MM.1S (cell line): ENCODE measurements at regions not wholly inside any gene's neighbourhood (a gene's known extent, or its start where the extent isn't known, plus 50 kb on each side); places are given as distances from the start of the nearest gene placed in this dataset.
"Not testable (repeated sequence)": the region's sequence is repeated elsewhere in the genome, so short reads cannot be mapped to it uniquely, and the experiment has no call there.

ENCODE experiments used
- DNase-seq: peaks from one replicate; pipeline ENCODE4 v3.0.0-alpha.2; 2015
- H2AFZ ChIP-seq: fragments of 300-600 bp; sonication (generic); 2 replicates; pipeline ENCODE4 v1.6.0; 2016; ENCODE audit warnings: antibody characterized with exemption, low read length
- H3F3A ChIP-seq: fragments of 300-600 bp; sonication (generic); 2 replicates; pipeline ENCODE4 v1.6.1; 2016; ENCODE audit warnings: mild to moderate bottlenecking, antibody characterized with exemption, low read length, moderate library complexity, mixed read lengths; ENCODE audit not compliant: insufficient read depth
- H3K27ac ChIP-seq: fragments of 300-600 bp; sonication (generic); 2 replicates; pipeline ENCODE4 v1.5.1; 2016; ENCODE audit warnings: mild to moderate bottlenecking, low read length
- H3K27me3 ChIP-seq: fragments of 300-600 bp; sonication (generic); replicated peaks from 2 replicates; pipeline ENCODE4 v1.6.0; 2016; ENCODE audit warnings: low read length; ENCODE audit not compliant: insufficient read depth
- H3K36me3 ChIP-seq: fragments of 300-600 bp; sonication (generic); replicated peaks from 2 replicates; pipeline ENCODE4 v1.6.1; 2016; ENCODE audit warnings: mild to moderate bottlenecking, low read length, mixed read lengths; ENCODE audit not compliant: insufficient read depth
- H3K4me1 ChIP-seq: fragments of 300-600 bp; sonication (generic); 2 replicates; pipeline ENCODE4 v1.6.1; 2016; ENCODE audit warnings: low read length, mixed read lengths
- H3K4me2 ChIP-seq: fragments of 300-600 bp; sonication (generic); 2 replicates; pipeline ENCODE4 v1.6.0; 2016; ENCODE audit warnings: low read depth, low read length
- H3K4me3 ChIP-seq: fragments of 300-600 bp; sonication (generic); 2 replicates; pipeline ENCODE4 v1.5.1; 2016; ENCODE audit warnings: low read length, mixed read lengths
- H3K79me2 ChIP-seq: fragments of 300-600 bp; sonication (generic); 2 replicates; pipeline ENCODE4 v1.6.1; 2016; ENCODE audit warnings: mixed run types, low read length, mixed read lengths
- H3K9ac ChIP-seq: fragments of 300-600 bp; sonication (generic); 2 replicates; pipeline ENCODE4 v1.6.1; 2016; ENCODE audit warnings: low read length, mixed read lengths
- H3K9me2 ChIP-seq: fragments of 300-600 bp; sonication (generic); replicated peaks from 2 replicates; pipeline ENCODE4 v1.6.1; 2016; ENCODE audit warnings: mild to moderate bottlenecking, low read length, mixed read lengths; ENCODE audit not compliant: insufficient read depth
- H3K9me3 ChIP-seq: fragments of 300-600 bp; sonication (generic); replicated peaks from 2 replicates; pipeline ENCODE4 v1.6.1; 2016; ENCODE audit warnings: mild to moderate bottlenecking, low read length, mixed read lengths; ENCODE audit not compliant: insufficient read depth
- H4K20me1 ChIP-seq: fragments of 300-600 bp; sonication (generic); 2 replicates; pipeline ENCODE4 v1.6.1; 2016; ENCODE audit warnings: mild to moderate bottlenecking, low read length, moderate library complexity, mixed read lengths; ENCODE audit not compliant: insufficient read depth
- EZH2 ChIP-seq: fragments of 300-600 bp; sonication (generic); optimal IDR thresholded peaks from 2 replicates; pipeline ENCODE3; 2017; ENCODE audit warnings: low read depth, mild to moderate bottlenecking, antibody characterized with exemption, low read length, mixed read lengths
- EZH2phosphoT487 ChIP-seq: fragments of 300-600 bp; sonication (generic); IDR thresholded peaks from 2 replicates; pipeline ENCODE4 v1.6.1; 2018; ENCODE audit warnings: antibody characterized with exemption, low read length
- TF ChIP-seq, protein P1 (sequence below): fragments of 300-600 bp; sonication (generic); IDR thresholded peaks from 2 replicates; pipeline ENCODE4 v1.5.1; 2016; ENCODE audit warnings: antibody characterized with exemption, low read length, mixed read lengths

DNA sequence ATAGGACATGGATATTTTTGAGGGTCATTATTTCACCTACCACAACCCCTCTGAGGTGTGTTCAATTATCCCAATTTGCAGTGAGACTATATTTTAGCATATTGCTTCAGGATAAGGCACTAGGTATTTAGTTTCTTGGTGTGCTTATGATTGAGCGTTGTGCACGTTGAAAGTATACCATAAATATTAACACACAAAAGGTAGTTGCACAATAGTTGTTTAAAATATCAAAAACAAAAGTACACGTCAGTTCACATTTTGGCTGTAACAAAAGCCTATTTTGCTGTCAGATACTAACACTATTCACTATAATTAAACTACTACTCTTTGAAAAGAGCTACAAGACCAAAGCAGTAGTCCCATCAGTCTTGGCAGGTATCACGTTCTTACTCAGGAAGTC is 367.5 kb downstream of the DSC3 start:
- Histone ChIP-seq H3K4me3 (no peak overlapping the region), H3F3A (no peaks in the 10 kb centered on the region), H3K27ac (no peak overlapping the region), H4K20me1 (no peaks in the 10 kb centered on the region), H3K9me3 (no peaks in the 10 kb centered on the region), H3K27me3 (no peaks in the 10 kb centered on the region), H3K4me2 (no peak overlapping the region), H3K4me1 (no peaks in the 10 kb centered on the region), H3K36me3 (no peaks in the 10 kb centered on the region), H3K9ac (no peak overlapping the region), H3K79me2 (no peaks in the 10 kb centered on the region), H2AFZ (no peak overlapping the region), H3K9me2 (no peaks in the 10 kb centered on the region)
- TF ChIP-seq, protein P1, sequence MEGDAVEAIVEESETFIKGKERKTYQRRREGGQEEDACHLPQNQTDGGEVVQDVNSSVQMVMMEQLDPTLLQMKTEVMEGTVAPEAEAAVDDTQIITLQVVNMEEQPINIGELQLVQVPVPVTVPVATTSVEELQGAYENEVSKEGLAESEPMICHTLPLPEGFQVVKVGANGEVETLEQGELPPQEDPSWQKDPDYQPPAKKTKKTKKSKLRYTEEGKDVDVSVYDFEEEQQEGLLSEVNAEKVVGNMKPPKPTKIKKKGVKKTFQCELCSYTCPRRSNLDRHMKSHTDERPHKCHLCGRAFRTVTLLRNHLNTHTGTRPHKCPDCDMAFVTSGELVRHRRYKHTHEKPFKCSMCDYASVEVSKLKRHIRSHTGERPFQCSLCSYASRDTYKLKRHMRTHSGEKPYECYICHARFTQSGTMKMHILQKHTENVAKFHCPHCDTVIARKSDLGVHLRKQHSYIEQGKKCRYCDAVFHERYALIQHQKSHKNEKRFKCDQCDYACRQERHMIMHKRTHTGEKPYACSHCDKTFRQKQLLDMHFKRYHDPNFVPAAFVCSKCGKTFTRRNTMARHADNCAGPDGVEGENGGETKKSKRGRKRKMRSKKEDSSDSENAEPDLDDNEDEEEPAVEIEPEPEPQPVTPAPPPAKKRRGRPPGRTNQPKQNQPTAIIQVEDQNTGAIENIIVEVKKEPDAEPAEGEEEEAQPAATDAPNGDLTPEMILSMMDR = no peak
- TF ChIP-seq EZH2phosphoT487 (no peak), EZH2 (no peak)
- DNase-seq = no peak

DNA sequence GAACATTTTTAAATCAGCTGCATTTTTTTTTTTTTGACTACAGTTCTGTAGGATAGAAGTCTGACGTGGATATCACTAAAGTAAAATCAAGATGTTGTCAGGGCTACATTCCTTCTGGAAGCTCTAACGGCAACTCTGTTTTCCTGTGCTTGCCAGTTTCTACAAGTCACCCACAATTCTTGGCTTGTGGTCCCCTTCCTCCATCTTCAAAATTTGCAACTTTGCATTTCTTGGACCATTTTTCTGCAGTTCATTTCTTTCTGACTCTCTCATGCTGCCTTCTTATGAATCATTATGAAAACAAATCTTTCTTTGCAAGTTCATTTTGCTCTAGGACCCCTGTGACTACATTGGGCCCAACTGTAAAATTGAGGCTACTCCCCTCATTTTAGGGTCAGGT is 367.9 kb downstream of the DSC3 start:
- Histone ChIP-seq H3K4me2 (no peak overlapping the region), H2AFZ (no peak overlapping the region), H3K27me3 (no peaks in the 10 kb centered on the region), H3K27ac (no peak overlapping the region), H3K9ac (no peak overlapping the region), H3K4me3 (no peak overlapping the region), H3K4me1 (no peaks in the 10 kb centered on the region), H3K9me3 (no peaks in the 10 kb centered on the region), H4K20me1 (no peaks in the 10 kb centered on the region), H3K9me2 (no peaks in the 10 kb centered on the region), H3K36me3 (no peaks in the 10 kb centered on the region), H3F3A (no peaks in the 10 kb centered on the region), H3K79me2 (no peaks in the 10 kb centered on the region)
- no peak for DNase-seq
- no peak for TF ChIP-seq EZH2phosphoT487
- TF ChIP-seq, protein P1 = no peak
- TF ChIP-seq EZH2 = no peak

DNA sequence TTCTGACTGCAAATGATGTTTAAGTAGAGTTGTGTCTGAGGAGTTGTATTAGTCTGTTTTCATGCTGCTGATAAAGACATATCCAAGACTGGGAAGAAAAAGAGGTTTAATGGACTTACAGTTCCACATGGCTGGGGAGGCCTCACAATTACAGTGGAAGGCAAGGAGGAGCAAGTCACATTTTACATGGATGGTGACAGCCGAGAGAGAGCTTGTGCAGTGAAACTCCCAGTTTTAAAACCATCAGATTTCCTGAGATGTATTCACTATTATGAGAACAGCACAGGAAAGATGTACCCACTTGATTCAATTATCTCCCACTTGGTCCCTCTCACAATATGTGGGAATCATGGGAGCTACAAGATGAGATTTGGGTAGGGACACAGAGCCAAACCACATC is 370.1 kb downstream of the DSC3 start:
- not testable (repeated sequence) for DNase-seq, H3K36me3 ChIP-seq, H3K79me2 ChIP-seq, H3K4me1 ChIP-seq, H3K27ac ChIP-seq, H3K9ac ChIP-seq, H3K9me2 ChIP-seq, H3K4me2 ChIP-seq, H4K20me1 ChIP-seq, H3F3A ChIP-seq, H3K4me3 ChIP-seq, H3K27me3 ChIP-seq, H3K9me3 ChIP-seq, H2AFZ ChIP-seq

GRCh38 chr18:30658306-30658705 is 384.2 kb downstream of the DSC3 start:
- Histone ChIP-seq H2AFZ (no peak overlapping the region), H3K9ac (no peak overlapping the region), H3K79me2 (no peaks in the 10 kb centered on the region), H3K4me3 (no peak overlapping the region), H3K4me1 (no peaks in the 10 kb centered on the region), H3K9me3 (no peaks in the 10 kb centered on the region), H4K20me1 (no peaks in the 10 kb centered on the region), H3K36me3 (no peaks in the 10 kb centered on the region), H3K9me2 (no peaks in the 10 kb centered on the region), H3K4me2 (no peak overlapping the region), H3K27me3 (no peaks in the 10 kb centered on the region), H3F3A (no peaks in the 10 kb centered on the region), H3K27ac (no peak overlapping the region)
- TF ChIP-seq EZH2 = no peak
- TF ChIP-seq, protein P1 = no peak
- no peak for TF ChIP-seq EZH2phosphoT487
- no peak for DNase-seq
